ENCODE measurements at regions not wholly inside any gene's neighbourhood (a gene's known extent, or its start where the extent isn't known, plus 50 kb on each side); places are given as distances from the start of the nearest gene placed in this dataset.

DNA sequence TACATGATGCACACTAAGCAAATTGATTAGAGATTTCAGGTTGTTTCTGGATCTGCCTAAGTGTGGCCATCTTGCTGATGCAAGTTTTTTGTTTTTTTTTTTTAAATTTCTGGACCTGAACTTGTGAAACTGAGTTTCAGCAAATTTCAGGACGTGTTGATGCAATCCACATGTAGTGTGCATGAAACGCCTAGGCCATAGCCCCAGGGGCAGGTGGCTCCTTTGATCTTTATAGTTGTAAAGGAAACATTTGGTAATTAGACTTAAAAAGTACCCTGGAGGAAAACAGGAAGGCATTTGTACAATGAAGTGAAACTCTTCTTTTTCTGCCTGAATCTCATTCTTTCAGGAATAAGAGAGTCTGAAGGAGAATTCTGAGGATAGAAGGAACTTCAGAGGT is 162.2 kb upstream of the LHX8 start:
- Mint-ChIP-seq H3K36me3 (ENCODE audit: low read depth) (no peaks in the 10 kb centered on the region), H3K27me3 (ENCODE audit: insufficient read depth, low read depth, poor library complexity) (no peaks in the 10 kb centered on the region), H3K9me3 (no peaks in the 10 kb centered on the region), H3K27ac (no peak overlapping the region), H3K4me3 (no peak overlapping the region), H3K4me1 (peaks cover 7% of the 10 kb centered on the region; the same call in 2 of the 3 replicates)
- Histone ChIP-seq H3K4me2 (no peak overlapping the region), H3K9me2 (ENCODE audit: insufficient read depth) (no peaks in the 10 kb centered on the region), H3K4me1 (ENCODE audit: insufficient read depth) (peaks cover 8% of the 10 kb centered on the region), H3K36me3 (ENCODE audit: insufficient read depth) (no peaks in the 10 kb centered on the region), H3K27ac (ENCODE audit: low read depth) (no peak overlapping the region), H3K4me3 (no peak overlapping the region), H3K27me3 (ENCODE audit: insufficient read depth) (no peaks in the 10 kb centered on the region), H3K79me2 (replicated peaks; ENCODE audit: insufficient read depth) (no peaks in the 10 kb centered on the region), H2AFZ (no peak overlapping the region), H3F3A (replicated peaks; ENCODE audit: low read depth) (no peaks in the 10 kb centered on the region), H4K20me1 (replicated peaks; ENCODE audit: insufficient read depth) (no peaks in the 10 kb centered on the region)
- ATAC-seq (no peak), DNase-seq (ENCODE audit: low spot score) (no peak)
- TF ChIP-seq ZNF331 (CRISPR knock-in tag; IDR thresholded peaks at IDR 0.05; ENCODE audit: low read depth) (no peak), NANOG (IDR thresholded peaks at IDR 0.05; ENCODE audit: borderline replicate concordance) (no peak), STAT1 (IDR thresholded peaks at IDR 0.05; ENCODE audit: unreplicated experiment) (no peak), CTCF (conservative IDR thresholded peaks at IDR 0.05; ENCODE audit: low read depth in 2 of 2) (no peak), POLR2AphosphoS5 (IDR thresholded peaks at IDR 0.05; ENCODE audit: low read depth) (no peak), EZH2phosphoT487 (IDR thresholded peaks at IDR 0.05; ENCODE audit: unreplicated experiment) (no peak), ZNF114 (CRISPR knock-in tag; IDR thresholded peaks at IDR 0.05) (no peak), CREB1 (CRISPR knock-in tag; IDR thresholded peaks at IDR 0.05; ENCODE audit: low read depth) (no peak), EZH2 (IDR thresholded peaks at IDR 0.05; ENCODE audit: low read depth, unreplicated experiment) (no peak), JUNB (IDR thresholded peaks at IDR 0.05; ENCODE audit: unreplicated experiment) (no peak), REST (IDR thresholded peaks at IDR 0.05; ENCODE audit: unreplicated experiment) (no peak)
- TF ChIP-seq, protein P1, sequence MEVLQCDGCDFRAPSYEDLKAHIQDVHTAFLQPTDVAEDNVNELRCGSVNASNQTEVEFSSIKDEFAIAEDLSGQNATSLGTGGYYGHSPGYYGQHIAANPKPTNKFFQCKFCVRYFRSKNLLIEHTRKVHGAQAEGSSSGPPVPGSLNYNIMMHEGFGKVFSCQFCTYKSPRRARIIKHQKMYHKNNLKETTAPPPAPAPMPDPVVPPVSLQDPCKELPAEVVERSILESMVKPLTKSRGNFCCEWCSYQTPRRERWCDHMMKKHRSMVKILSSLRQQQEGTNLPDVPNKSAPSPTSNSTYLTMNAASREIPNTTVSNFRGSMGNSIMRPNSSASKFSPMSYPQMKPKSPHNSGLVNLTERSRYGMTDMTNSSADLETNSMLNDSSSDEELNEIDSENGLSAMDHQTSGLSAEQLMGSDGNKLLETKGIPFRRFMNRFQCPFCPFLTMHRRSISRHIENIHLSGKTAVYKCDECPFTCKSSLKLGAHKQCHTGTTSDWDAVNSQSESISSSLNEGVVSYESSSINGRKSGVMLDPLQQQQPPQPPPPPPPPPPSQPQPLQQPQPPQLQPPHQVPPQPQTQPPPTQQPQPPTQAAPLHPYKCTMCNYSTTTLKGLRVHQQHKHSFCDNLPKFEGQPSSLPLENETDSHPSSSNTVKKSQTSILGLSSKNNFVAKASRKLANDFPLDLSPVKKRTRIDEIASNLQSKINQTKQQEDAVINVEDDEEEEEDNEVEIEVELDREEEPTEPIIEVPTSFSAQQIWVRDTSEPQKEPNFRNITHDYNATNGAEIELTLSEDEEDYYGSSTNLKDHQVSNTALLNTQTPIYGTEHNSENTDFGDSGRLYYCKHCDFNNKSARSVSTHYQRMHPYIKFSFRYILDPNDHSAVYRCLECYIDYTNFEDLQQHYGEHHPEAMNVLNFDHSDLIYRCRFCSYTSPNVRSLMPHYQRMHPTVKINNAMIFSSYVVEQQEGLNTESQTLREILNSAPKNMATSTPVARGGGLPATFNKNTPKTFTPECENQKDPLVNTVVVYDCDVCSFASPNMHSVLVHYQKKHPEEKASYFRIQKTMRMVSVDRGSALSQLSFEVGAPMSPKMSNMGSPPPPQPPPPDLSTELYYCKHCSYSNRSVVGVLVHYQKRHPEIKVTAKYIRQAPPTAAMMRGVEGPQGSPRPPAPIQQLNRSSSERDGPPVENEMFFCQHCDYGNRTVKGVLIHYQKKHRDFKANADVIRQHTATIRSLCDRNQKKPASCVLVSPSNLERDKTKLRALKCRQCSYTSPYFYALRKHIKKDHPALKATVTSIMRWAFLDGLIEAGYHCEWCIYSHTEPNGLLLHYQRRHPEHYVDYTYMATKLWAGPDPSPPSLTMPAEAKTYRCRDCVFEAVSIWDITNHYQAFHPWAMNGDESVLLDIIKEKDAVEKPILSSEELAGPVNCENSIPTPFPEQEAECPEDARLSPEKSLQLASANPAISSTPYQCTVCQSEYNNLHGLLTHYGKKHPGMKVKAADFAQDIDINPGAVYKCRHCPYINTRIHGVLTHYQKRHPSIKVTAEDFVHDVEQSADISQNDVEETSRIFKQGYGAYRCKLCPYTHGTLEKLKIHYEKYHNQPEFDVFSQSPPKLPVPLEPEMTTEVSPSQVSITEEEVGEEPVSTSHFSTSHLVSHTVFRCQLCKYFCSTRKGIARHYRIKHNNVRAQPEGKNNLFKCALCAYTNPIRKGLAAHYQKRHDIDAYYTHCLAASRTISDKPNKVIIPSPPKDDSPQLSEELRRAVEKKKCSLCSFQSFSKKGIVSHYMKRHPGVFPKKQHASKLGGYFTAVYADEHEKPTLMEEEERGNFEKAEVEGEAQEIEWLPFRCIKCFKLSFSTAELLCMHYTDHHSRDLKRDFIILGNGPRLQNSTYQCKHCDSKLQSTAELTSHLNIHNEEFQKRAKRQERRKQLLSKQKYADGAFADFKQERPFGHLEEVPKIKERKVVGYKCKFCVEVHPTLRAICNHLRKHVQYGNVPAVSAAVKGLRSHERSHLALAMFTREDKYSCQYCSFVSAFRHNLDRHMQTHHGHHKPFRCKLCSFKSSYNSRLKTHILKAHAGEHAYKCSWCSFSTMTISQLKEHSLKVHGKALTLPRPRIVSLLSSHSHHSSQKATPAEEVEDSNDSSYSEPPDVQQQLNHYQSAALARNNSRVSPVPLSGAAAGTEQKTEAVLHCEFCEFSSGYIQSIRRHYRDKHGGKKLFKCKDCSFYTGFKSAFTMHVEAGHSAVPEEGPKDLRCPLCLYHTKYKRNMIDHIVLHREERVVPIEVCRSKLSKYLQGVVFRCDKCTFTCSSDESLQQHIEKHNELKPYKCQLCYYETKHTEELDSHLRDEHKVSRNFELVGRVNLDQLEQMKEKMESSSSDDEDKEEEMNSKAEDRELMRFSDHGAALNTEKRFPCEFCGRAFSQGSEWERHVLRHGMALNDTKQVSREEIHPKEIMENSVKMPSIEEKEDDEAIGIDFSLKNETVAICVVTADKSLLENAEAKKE (CRISPR knock-in tag; IDR thresholded peaks at IDR 0.05) = no peak
- TF ChIP-seq, protein P2, sequence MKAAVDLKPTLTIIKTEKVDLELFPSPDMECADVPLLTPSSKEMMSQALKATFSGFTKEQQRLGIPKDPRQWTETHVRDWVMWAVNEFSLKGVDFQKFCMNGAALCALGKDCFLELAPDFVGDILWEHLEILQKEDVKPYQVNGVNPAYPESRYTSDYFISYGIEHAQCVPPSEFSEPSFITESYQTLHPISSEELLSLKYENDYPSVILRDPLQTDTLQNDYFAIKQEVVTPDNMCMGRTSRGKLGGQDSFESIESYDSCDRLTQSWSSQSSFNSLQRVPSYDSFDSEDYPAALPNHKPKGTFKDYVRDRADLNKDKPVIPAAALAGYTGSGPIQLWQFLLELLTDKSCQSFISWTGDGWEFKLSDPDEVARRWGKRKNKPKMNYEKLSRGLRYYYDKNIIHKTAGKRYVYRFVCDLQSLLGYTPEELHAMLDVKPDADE (IDR thresholded peaks at IDR 0.05) = no peak
